ENCODE measurements at regions not wholly inside any gene's neighbourhood (a gene's known extent, or its start where the extent isn't known, plus 50 kb on each side); places are given as distances from the start of the nearest gene placed in this dataset.
"Not testable (repeated sequence)": the region's sequence is repeated elsewhere in the genome, so short reads cannot be mapped to it uniquely, and the experiment has no call there.

GRCh38 chr6:48505621-48506020, 394.6 kb upstream of the PTCHD4 start:
- no peak for TF ChIP-seq CTCF (IDR thresholded peaks at IDR 0.05)
- Histone ChIP-seq H3K27me3 (no peaks in the 10 kb centered on the region), H3K36me3 (no peaks in the 10 kb centered on the region), H3K4me3 (no peak overlapping the region), H3K27ac (no peak overlapping the region), H3K4me1 (no peaks in the 10 kb centered on the region), H3K9me3 (no peaks in the 10 kb centered on the region)
- intact Hi-C loops (cut with DNase I): no loop called here
- ATAC-seq (no peak), DNase-seq (no peak)

- H3K27me3 ChIP-seq; H3K27ac ChIP-seq; H3K4me3 ChIP-seq; H3K4me1 ChIP-seq; intact Hi-C loops (cut with DNase I); DNase-seq; H3K36me3 ChIP-seq; H3K9me3 ChIP-seq; ATAC-seq: not testable (repeated sequence)
Measured at GRCh38 chr6:48493432-48493831, 382.4 kb upstream of the PTCHD4 start.

GRCh38 chr6:48490658-48491057, 379.7 kb upstream of the PTCHD4 start:
- no peak for DNase-seq
- Histone ChIP-seq H3K4me1 (no peaks in the 10 kb centered on the region), H3K27me3 (no peaks in the 10 kb centered on the region), H3K4me3 (no peak overlapping the region), H3K27ac (no peak overlapping the region), H3K9me3 (no peaks in the 10 kb centered on the region), H3K36me3 (no peaks in the 10 kb centered on the region)
- TF ChIP-seq CTCF (IDR thresholded peaks at IDR 0.05): no peak
- intact Hi-C loops (cut with DNase I): no loop called here
- ATAC-seq: no peak

GRCh38 chr6:48486876-48487275, 375.9 kb upstream of the PTCHD4 start:
- DNase-seq: no peak
- Histone ChIP-seq H3K4me1 (no peaks in the 10 kb centered on the region), H3K9me3 (no peaks in the 10 kb centered on the region), H3K27ac (no peak overlapping the region), H3K4me3 (no peak overlapping the region), H3K36me3 (no peaks in the 10 kb centered on the region), H3K27me3 (no peaks in the 10 kb centered on the region)
- no peak for TF ChIP-seq CTCF (IDR thresholded peaks at IDR 0.05)
- intact Hi-C loops (cut with DNase I): no loop called here
- ATAC-seq: no peak

- Histone ChIP-seq H3K9me3 (no peaks in the 10 kb centered on the region), H3K27ac (no peak overlapping the region), H3K27me3 (no peaks in the 10 kb centered on the region), H3K4me1 (no peaks in the 10 kb centered on the region), H3K4me3 (no peak overlapping the region), H3K36me3 (no peaks in the 10 kb centered on the region)
- DNase-seq (no peak), ATAC-seq (no peak)
- no peak for TF ChIP-seq CTCF (IDR thresholded peaks at IDR 0.05)
- intact Hi-C loops (cut with DNase I): no loop called here
Measured at GRCh38 chr6:48486373-48486772, 375.4 kb upstream of the PTCHD4 start.

GRCh38 chr6:48476257-48476656, 365.3 kb upstream of the PTCHD4 start:
- no peak for ATAC-seq
- Histone ChIP-seq H3K27me3 (no peaks in the 10 kb centered on the region), H3K4me1 (no peaks in the 10 kb centered on the region), H3K9me3 (no peaks in the 10 kb centered on the region), H3K4me3 (no peak overlapping the region), H3K27ac (no peak overlapping the region), H3K36me3 (no peaks in the 10 kb centered on the region)
- no peak for TF ChIP-seq CTCF (IDR thresholded peaks at IDR 0.05)
- no peak for DNase-seq
- intact Hi-C loops (cut with DNase I): no loop called here
